ENCODE measurements at regions not wholly inside any gene's neighbourhood (a gene's known extent, or its start where the extent isn't known, plus 50 kb on each side); places are given as distances from the start of the nearest gene placed in this dataset.

- TF ChIP-seq CTCF (IDR thresholded peaks at IDR 0.05): no peak
- no peak for TF ChIP-seq POLR2A (IDR thresholded peaks at IDR 0.05)
These were observed 362.2 kb upstream of the EMCN start for GRCh38 chr4:100880011-100880410.

Measured in right lobe of liver (tissue), 4 donors.